CD1c-positive myeloid dendritic cell (primary cell): ENCODE measurements at regions not wholly inside any gene's neighbourhood (a gene's known extent, or its start where the extent isn't known, plus 50 kb on each side); places are given as distances from the start of the nearest gene placed in this dataset.

ENCODE experiments used
- DNase-seq: peaks from one replicate; pipeline ENCODE4 v3.0.0-alpha.2; 2016; ENCODE audit errors: extremely low spot score

GRCh38 chr2:215601526-215601925, 165.7 kb upstream of the FN1 start:
- no peak for DNase-seq

GRCh38 chr2:215598376-215598975, 162.6 kb upstream of the FN1 start:
- DNase-seq: peak; percentile 52

GRCh38 chr2:215597577-215597976, 161.7 kb upstream of the FN1 start:
- DNase-seq: no peak

GRCh38 chr2:215594766-215595165, 158.9 kb upstream of the FN1 start:
- peak; percentile 66 for DNase-seq

- no peak for DNase-seq
These were observed 154.3 kb upstream of the FN1 start for GRCh38 chr2:215590010-215590745.

GRCh38 chr2:215583881-215584280, 148.0 kb upstream of the FN1 start:
- no peak for DNase-seq

GRCh38 chr2:215579809-215580208, 143.9 kb upstream of the FN1 start:
- DNase-seq: no peak

- no peak for DNase-seq
These were observed 141.5 kb upstream of the FN1 start for GRCh38 chr2:215577356-215577755.

GRCh38 chr2:215576572-215576971, 140.7 kb upstream of the FN1 start:
- DNase-seq: no peak

GRCh38 chr2:215573496-215573895, 137.6 kb upstream of the FN1 start:
- no peak for DNase-seq

GRCh38 chr2:215572341-215572848, 136.5 kb upstream of the FN1 start:
- DNase-seq: no peak

- no peak for DNase-seq
These were observed 135.8 kb upstream of the FN1 start for GRCh38 chr2:215571689-215572088.

- no peak for DNase-seq
These were observed 131.6 kb upstream of the FN1 start for GRCh38 chr2:215567504-215567903.

- DNase-seq: no peak
These were observed 130.0 kb upstream of the FN1 start for GRCh38 chr2:215565897-215566296.

- no peak for DNase-seq
These were observed 121.8 kb upstream of the FN1 start for GRCh38 chr2:215557701-215558100.

- DNase-seq: no peak
These were observed 121.1 kb upstream of the FN1 start for GRCh38 chr2:215556979-215557378.

GRCh38 chr2:215554689-215555498, 119.0 kb upstream of the FN1 start:
- no peak for DNase-seq

GRCh38 chr2:215553946-215554345, 118.1 kb upstream of the FN1 start:
- no peak for DNase-seq

GRCh38 chr2:215552144-215552580, 116.3 kb upstream of the FN1 start:
- no peak for DNase-seq

GRCh38 chr2:215550331-215550730, 114.5 kb upstream of the FN1 start:
- DNase-seq: no peak

- no peak for DNase-seq
These were observed 112.8 kb upstream of the FN1 start for GRCh38 chr2:215548714-215549113.

GRCh38 chr2:215542690-215543089, 106.8 kb upstream of the FN1 start:
- no peak for DNase-seq

- no peak for DNase-seq
These were observed 104.8 kb upstream of the FN1 start for GRCh38 chr2:215540658-215541057.
